Fibroblast of the conjunctiva (primary cell): ENCODE measurements at regions not wholly inside any gene's neighbourhood (a gene's known extent, or its start where the extent isn't known, plus 50 kb on each side); places are given as distances from the start of the nearest gene placed in this dataset.

Experiments
- DNase-seq: peaks from one replicate; pipeline ENCODE4 v3.0.0-alpha.2; 2010; ENCODE audit warnings: low read depth

GRCh38 chr16:82497139-82497538 lies 129.6 kb upstream of the CDH13 start:
- no peak for DNase-seq

DNA sequence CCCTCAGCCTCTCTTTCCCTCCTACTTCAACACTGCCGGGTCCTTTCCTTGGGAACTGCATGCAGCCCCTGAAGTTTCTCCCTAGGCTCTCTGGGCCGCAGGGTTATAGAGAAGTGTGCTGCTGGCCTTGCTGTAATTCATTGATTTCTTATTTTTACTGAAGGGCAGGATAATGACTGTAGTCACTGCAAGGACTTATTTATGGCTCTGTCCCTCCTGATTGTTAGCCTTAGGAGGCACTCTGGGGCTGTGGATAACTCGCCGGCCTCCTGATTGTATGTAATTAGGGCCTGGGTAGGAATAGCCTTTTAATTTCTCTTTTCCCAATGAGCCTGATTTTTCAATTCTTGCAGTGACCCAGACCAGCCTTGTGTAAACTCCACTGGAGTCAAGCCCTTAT lies 138.3 kb upstream of the CDH13 start:
- DNase-seq: no peak

- DNase-seq: no peak
Measured at GRCh38 chr16:82481455-82481854, 145.3 kb upstream of the CDH13 start.

DNA sequence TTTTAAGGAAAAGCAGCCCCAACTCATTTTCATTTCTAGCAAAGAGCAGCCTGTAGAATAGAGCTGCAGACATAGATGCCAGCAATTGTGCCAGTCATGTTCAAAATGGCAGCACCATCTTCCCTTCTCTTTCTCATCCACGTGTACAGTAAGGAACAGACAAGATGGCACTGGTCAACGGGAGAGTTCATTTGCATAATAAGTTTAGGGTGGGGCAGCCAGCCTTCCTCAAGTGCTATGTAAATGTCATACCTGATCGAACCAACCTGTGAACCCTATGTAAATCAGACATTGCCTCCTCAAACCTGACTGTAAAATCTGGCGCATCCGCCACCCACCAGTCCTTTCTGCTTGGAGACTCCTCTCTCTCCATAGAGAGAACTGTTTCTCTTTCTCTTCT lies 150.0 kb upstream of the CDH13 start:
- no peak for DNase-seq

- DNase-seq: no peak
Measured at GRCh38 chr16:82470620-82471152, 156.1 kb upstream of the CDH13 start.

DNA sequence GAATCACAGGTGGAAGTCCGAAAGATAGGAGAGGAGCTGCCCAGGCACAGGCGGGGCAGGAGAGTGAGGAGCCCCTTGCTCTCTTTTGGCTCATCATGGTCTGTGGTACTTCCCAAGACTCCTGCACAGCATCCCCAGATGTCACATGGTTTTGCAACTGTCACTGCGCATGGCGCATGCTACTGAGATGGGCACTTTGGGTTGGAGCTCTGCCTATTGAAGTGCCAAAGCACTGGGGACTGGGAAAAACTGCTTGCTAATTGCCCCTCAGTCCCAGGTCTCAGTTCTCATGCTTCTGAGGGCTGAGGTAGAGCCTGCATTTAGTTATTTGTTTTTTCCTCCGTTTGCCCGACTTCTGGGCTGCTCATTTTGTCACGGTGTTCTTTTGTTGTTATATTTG lies 156.8 kb upstream of the CDH13 start:
- no peak for DNase-seq

DNA sequence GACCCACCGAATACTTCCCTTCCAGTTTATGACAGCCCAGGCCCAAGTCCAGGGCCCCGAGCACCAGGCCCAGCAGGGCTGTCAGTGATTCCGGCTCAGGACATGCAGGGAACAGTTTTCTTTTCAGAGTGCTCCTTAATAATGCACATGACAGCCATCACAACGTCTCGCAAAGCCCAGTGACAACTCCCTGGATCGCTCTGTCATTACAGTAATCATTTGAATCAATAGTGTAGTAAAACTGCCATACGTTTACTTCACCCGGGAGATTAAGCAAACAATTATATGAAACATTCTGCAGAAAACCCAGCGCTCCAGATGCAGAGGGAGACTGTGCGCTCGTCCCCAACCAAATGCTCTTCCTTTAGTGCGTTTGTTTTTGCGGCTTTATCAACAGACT lies 162.6 kb upstream of the CDH13 start:
- no peak for DNase-seq

GRCh38 chr16:82460766-82461165 lies 166.0 kb upstream of the CDH13 start:
- no peak for DNase-seq

DNA sequence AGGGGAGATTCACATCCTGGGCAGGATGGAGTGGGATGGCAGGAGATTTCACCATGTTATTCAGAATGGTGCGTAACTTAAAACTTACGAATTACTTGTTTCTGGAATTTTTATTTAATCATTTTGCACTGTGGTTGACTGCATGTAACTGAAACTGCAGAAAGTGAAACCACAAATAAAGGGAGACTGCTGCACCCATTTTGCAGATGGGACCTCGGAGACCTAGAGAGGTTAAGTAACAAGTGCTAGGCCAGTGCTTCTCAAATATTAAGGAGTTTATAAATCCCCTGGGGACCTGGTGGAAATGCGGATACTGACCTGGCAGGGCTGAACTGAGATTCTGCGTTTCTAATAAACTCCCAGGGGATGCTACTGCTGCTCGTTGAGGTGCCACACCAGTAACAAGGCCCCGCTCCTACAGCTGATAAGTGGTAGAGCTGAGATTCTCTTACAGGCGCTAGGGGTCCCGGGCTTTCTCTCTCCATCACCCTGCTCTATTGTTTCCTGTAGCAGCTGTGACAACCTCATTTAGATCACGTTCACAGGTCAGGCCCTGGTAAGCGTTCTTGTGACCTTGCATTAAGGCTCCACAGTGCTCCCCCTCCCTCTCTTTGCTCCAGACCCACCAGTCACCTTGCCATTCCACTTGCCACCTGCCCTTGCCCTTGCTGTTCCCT lies 167.1 kb upstream of the CDH13 start:
- DNase-seq: no peak

GRCh38 chr16:82456683-82457082 lies 170.1 kb upstream of the CDH13 start:
- DNase-seq: peak; percentile 4

- no peak for DNase-seq
Measured at GRCh38 chr16:82454566-82454965, 172.2 kb upstream of the CDH13 start.

GRCh38 chr16:82454152-82454551 lies 172.6 kb upstream of the CDH13 start:
- no peak for DNase-seq

DNA sequence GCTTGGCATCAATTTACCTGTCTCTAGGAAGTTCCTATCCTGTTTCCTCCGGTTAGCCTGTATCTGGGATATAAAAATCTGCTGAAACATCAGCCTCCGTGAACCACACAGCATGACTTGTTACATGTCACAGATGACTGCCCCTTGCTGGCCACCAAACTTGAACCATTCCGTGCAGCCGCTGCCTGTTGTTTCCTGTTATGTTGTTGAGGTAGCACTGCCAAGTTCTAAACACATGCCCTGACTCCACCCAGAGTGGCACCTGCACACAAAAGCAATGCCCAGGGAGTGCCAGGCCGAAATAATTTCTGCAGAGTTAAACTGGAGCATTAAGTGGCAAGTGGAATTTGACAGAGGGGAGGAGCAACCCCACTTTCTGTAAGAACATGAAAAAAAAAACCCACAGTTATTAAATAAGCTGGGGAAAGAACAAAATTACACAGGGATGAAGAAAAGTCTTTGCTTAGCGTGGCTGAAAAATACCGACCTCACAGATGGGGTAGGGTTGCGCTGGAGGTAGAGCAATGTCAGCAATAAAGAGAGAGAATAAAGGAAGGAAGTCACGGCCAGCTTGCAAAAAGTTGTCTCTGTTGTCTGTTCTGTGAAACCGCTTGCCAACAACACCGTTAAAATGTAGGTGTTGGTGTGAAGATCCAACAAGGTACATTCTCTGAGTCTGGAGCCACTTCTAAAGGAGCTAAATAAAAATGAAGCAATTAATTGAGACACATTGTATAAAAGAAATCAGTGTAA lies 174.6 kb upstream of the CDH13 start:
- no peak for DNase-seq

DNA sequence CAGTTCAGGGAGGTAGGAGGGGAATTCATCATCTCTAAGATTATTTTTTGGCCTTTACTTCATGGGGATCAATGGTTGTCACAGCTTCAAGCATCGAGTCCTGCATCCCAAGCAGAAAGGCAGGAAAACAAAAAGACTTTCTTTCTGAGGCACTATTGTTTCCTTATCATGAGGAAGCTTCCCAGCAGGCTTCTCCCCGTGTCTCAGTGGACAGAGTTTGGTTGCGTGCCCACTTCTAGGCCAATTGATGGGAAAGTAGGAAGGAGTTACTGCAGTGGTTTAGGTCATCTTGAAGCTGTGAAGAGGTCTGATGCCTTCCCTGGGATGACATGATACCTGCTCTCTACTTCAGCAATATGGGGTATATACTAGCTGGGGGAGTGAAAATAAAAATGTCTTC lies 175.3 kb upstream of the CDH13 start:
- no peak for DNase-seq

DNA sequence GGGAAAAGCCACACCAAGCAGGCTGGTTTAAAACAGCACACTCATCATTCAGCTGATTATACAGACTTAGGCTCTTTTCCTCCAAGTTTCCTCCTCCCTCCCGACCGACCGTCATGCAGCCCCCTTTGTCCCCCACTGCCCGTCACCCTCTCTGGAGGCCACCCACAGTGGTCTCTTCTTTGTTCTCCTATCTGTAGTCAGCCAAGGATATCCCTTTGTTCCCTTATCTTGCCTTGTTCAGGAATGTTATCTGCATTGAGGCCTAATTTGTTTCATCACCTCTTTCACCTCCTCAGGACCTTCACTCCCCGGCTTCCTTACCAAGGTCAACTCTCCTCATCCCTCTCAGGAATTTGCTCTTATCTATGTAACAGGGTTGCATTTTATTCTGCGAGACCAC lies 186.4 kb upstream of the CDH13 start:
- DNase-seq: no peak

- DNase-seq: no peak
Measured at GRCh38 chr16:82439678-82440293, 187.0 kb upstream of the CDH13 start.

DNA sequence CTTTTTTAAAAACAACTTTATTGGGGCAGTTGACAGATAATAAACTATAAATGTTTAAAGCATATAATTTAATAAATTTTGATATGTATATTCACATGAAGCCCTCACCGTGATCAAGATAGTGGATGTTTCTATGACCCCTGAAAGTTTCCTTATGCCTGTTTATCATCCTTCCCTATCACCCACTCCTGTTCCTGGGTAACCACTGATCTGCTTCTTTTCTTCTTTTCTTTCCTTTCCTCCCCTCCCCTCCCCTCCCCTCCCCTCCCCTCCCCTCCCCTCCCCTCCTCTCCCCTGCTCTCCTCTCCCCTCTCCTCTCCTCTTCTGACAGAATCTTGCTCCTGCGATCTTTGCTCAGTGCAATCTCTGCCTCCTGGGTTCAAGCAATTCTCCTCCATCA lies 193.7 kb upstream of the CDH13 start:
- DNase-seq: no peak

DNA sequence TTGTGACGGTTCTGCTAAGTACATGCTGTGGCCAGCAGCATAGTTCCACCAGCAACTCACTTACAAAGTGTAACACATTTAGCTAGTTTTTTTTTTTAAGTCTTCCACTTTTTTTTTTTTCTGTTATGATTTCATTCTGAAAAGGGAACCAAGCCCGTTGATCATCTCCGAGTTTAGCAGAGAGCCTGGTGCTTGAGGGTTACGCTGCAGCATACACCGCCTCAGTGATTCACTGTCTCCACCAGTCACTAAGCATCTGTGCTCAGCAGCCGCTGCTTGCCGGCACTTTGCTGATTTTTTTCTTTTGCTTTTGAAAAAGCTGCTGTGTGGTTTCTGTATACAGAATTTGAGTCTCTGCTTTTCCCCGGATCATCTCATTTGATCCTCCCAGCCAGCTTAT lies 194.5 kb upstream of the CDH13 start:
- no peak for DNase-seq

DNA sequence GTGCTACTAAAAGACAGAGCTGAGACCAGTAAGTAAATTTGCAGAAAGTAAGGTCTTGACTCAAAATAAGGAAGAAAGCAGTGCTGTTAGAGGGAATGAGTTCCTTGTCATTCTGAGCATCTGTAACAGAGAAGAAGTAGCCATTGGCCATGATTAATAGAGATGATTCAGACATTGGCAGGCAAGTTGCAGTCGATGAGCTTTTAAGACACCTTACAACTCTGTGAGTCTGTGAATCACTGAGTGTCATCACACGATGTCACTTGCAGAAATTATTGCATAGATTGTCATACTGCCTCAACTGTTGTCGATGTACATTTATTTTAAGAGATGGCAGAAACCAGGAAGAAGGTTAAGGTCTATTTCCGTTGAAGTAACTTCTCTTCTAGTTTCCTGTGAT lies 201.1 kb upstream of the CDH13 start:
- no peak for DNase-seq

DNA sequence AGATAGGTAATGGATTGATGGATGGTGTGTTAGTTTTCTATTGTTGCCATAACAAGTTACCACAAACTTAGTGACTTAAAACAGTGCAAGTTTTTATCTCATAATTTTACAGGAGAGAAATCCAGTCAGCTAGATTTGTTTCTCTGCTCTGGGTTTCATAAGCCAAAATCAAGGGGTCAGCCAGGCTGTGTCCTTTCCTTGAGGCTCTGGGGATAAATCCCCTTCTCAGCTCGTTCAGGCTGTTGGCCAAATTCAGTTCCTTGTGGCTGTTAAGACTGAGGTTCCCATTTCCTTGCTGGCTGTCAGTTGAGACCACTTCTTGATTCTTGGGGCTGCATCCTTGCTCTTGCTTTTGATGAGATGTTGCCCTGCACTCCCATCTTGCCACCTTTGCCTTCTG lies 204.9 kb upstream of the CDH13 start:
- DNase-seq: no peak

GRCh38 chr16:82419332-82419731 lies 207.4 kb upstream of the CDH13 start:
- no peak for DNase-seq

- DNase-seq: no peak
Measured at GRCh38 chr16:82414476-82414875, 212.3 kb upstream of the CDH13 start.

DNA sequence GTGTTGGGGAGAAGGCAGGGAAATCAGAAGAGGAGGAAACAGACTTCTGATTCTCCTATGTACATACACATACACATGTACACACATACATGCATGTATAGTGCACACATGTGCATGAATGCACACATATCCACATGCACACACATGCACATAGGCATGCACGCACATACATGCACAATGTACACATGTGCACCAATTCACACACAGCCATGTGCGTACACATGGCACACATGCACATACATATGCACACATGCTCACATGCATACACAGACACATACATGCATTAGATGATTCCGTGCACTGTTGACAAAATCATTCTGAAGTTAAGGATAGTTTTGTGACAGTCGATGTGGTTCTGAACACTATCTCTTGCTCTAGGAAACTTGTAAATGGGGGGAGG lies 214.0 kb upstream of the CDH13 start:
- DNase-seq: no peak
